IMR-90 (cell line): ENCODE measurements at regions not wholly inside any gene's neighbourhood (a gene's known extent, or its start where the extent isn't known, plus 50 kb on each side); places are given as distances from the start of the nearest gene placed in this dataset.

Source experiments
- ATAC-seq: fragments of 200-7000 bp; cut with Tn5 transposase; 2 replicates; pipeline ENCODE4 v1.9.1; 2020; ENCODE audit warnings: low read depth, mild to moderate bottlenecking, moderate library complexity
- BruUV-seq: library from RNA; stranded (reverse); fragments of 400-500 nt; replicated peaks from 2 replicates; lab custom pipeline; 2021; lab: Mats Ljungman, UMichigan
- CTCF ChIA-PET: fragments of 300-600 bp; formaldehyde crosslinking; extraction: SDS; loops from one replicate; lab custom pipeline; 2021; ENCODE audit warnings: antibody characterized with exemption; lab: Yijun Ruan, JAX
- POLR2A ChIA-PET: fragments of 300-600 bp; sonication (Branson Sonifier 250); formaldehyde crosslinking; loops from one replicate; lab custom pipeline; 2022; ENCODE audit warnings: antibody characterized with exemption; ENCODE audit not compliant: unreplicated experiment; lab: Charles Lee
- DNase-seq: peaks from one replicate; pipeline ENCODE4 v3.0.0; 2013
- H2AFZ ChIP-seq: replicated peaks from 2 replicates; pipeline ENCODE3; 2013; ENCODE audit warnings: low read length, mild to moderate bottlenecking; ENCODE audit not compliant: poor library complexity
- H2AK5ac ChIP-seq: 2 replicates; pipeline ENCODE4 v1.6.1; 2013; ENCODE audit warnings: low read depth, low read length, inconsistent platforms
- H2AK9ac ChIP-seq: replicated peaks from 2 replicates; pipeline ENCODE3; 2013; ENCODE audit warnings: mild to moderate bottlenecking, low read depth, low read length, moderate library complexity; ENCODE audit not compliant: poor library complexity
- H2BK120ac ChIP-seq: 2 replicates; pipeline ENCODE4 v1.6.1; 2013; ENCODE audit warnings: low read depth, low read length, inconsistent platforms
- H2BK15ac ChIP-seq: 3 replicates; pipeline ENCODE4 v1.6.1; 2013; ENCODE audit warnings: low read depth, low read length, inconsistent platforms
- H2BK20ac ChIP-seq: 2 replicates; pipeline ENCODE4 v1.6.1; 2013; ENCODE audit warnings: low read depth, mild to moderate bottlenecking, inconsistent platforms, low read length, moderate library complexity
- H2BK5ac ChIP-seq: 2 replicates; pipeline ENCODE4 v1.6.1; 2013; ENCODE audit warnings: mild to moderate bottlenecking, low read depth, low read length, inconsistent platforms; ENCODE audit not compliant: poor library complexity, severe bottlenecking
- H3K14ac ChIP-seq: replicated peaks from 2 replicates; pipeline ENCODE4 v1.6.1; 2013; ENCODE audit warnings: low read depth, low read length, inconsistent platforms
- H3K18ac ChIP-seq: 2 replicates; pipeline ENCODE4 v1.6.1; 2013; ENCODE audit warnings: low read depth, low read length, control low read depth
- H3K23ac ChIP-seq: 2 replicates; pipeline ENCODE4 v1.6.1; 2013; ENCODE audit warnings: low read depth, low read length, inconsistent platforms
- H3K27ac ChIP-seq: 2 replicates; pipeline ENCODE4 v1.5.1; 2013; ENCODE audit warnings: mild to moderate bottlenecking, control low read depth, low read length; ENCODE audit not compliant: insufficient read depth
- H3K27me3 ChIP-seq: 2 replicates; pipeline ENCODE4 v1.6.1; 2013; ENCODE audit warnings: low read length; ENCODE audit not compliant: control insufficient read depth, insufficient read depth
- H3K36me3 ChIP-seq: 2 replicates; pipeline ENCODE4 v1.6.1; 2013; ENCODE audit warnings: low read length, mixed read lengths; ENCODE audit not compliant: control insufficient read depth, insufficient read depth
- H3K4ac ChIP-seq: 2 replicates; pipeline ENCODE4 v1.6.1; 2013; ENCODE audit warnings: low read depth, low read length, inconsistent platforms
- H3K4me1 ChIP-seq: 2 replicates; pipeline ENCODE4 v1.6.1; 2013; ENCODE audit warnings: low read length, mixed read lengths; ENCODE audit not compliant: control insufficient read depth, insufficient read depth
- H3K4me2 ChIP-seq: 2 replicates; pipeline ENCODE4 v1.6.1; 2013; ENCODE audit warnings: low read depth, mild to moderate bottlenecking, control low read depth, low read length, moderate library complexity
- H3K4me3 ChIP-seq: 2 replicates; pipeline ENCODE4 v1.5.1; 2013; ENCODE audit warnings: low read depth, mild to moderate bottlenecking, control low read depth, low read length, moderate library complexity; ENCODE audit not compliant: insufficient read depth
- H3K56ac ChIP-seq: 2 replicates; pipeline ENCODE4 v1.6.1; 2013; ENCODE audit warnings: low read length, inconsistent platforms; ENCODE audit not compliant: insufficient read depth; ENCODE audit errors: extremely low read depth
- H3K79me1 ChIP-seq, 2 experiments: 2 replicates each; pipeline ENCODE4 v1.6.1; 2013; ENCODE audit warnings: low read length in 2 of 2, inconsistent platforms in 1 of 2, low read depth in 1 of 2
- H3K9ac ChIP-seq: 2 replicates; pipeline ENCODE4 v1.6.1; 2013; ENCODE audit warnings: low read depth, low read length, control low read depth
- H3K9me1 ChIP-seq: 2 replicates; pipeline ENCODE4 v1.6.1; 2013; ENCODE audit warnings: low read length, inconsistent platforms; ENCODE audit not compliant: insufficient read depth
- H3K9me3 ChIP-seq: 2 replicates; pipeline ENCODE4 v1.6.1; 2013; ENCODE audit warnings: low read length; ENCODE audit not compliant: control insufficient read depth, insufficient read depth
- H4K20me1 ChIP-seq: 2 replicates; pipeline ENCODE4 v1.6.1; 2013; ENCODE audit warnings: low read length, inconsistent platforms; ENCODE audit not compliant: insufficient read depth
- H4K5ac ChIP-seq: 2 replicates; pipeline ENCODE4 v1.6.1; 2013; ENCODE audit warnings: mild to moderate bottlenecking, low read depth, low read length, control low read depth
- H4K8ac ChIP-seq, 2 experiments: 2 replicates each; pipeline ENCODE4 v1.6.1; 2013; ENCODE audit warnings: low read depth in 2 of 2, low read length in 2 of 2, control low read depth in 1 of 2, inconsistent platforms in 1 of 2
- H4K91ac ChIP-seq: 2 replicates; pipeline ENCODE4 v1.6.1; 2013; ENCODE audit warnings: low read depth, low read length, inconsistent platforms; ENCODE audit not compliant: insufficient read depth
- BHLHE40 ChIP-seq: fragments of 150-350 bp; IDR thresholded peaks from 2 replicates; pipeline ENCODE4 v1.6.1; 2016; ENCODE audit warnings: mild to moderate bottlenecking, low read depth, low read length
- CEBPB ChIP-seq: IDR thresholded peaks from 2 replicates; pipeline ENCODE4 v1.6.1; 2012; ENCODE audit warnings: low read depth, low read length, improper control_type of control experiment
- CHD1 ChIP-seq: IDR thresholded peaks from 2 replicates; pipeline ENCODE4 v1.6.1; 2012; ENCODE audit warnings: low read depth, low read length, improper control_type of control experiment
- CTCF ChIP-seq: conservative IDR thresholded peaks from 2 replicates; pipeline ENCODE4 v1.5.1; 2012; ENCODE audit warnings: mild to moderate bottlenecking, low read depth, low read length, improper control_type of control experiment
- ELK1 ChIP-seq: fragments of 150-350 bp; IDR thresholded peaks from 2 replicates; pipeline ENCODE4 v1.6.1; 2016; ENCODE audit warnings: low read depth, mild to moderate bottlenecking, low read length, moderate library complexity, borderline replicate concordance
- FOS ChIP-seq: fragments of 150-350 bp; IDR thresholded peaks from 2 replicates; pipeline ENCODE4 v1.6.1; 2016; ENCODE audit warnings: low read depth, low read length
- MAFK ChIP-seq: IDR thresholded peaks from 2 replicates; pipeline ENCODE4 v1.6.1; 2012; ENCODE audit warnings: low read depth, low read length, improper control_type of control experiment
- MAZ ChIP-seq: IDR thresholded peaks from 2 replicates; pipeline ENCODE4 v1.6.1; 2012; ENCODE audit warnings: low read depth, mild to moderate bottlenecking, low read length, improper control_type of control experiment, moderate library complexity, borderline replicate concordance
- MXI1 ChIP-seq: IDR thresholded peaks from 2 replicates; pipeline ENCODE4 v1.6.1; 2012; ENCODE audit warnings: low read depth, mild to moderate bottlenecking, low read length, moderate library complexity, borderline replicate concordance
- NFE2L2 ChIP-seq: fragments of 150-350 bp; IDR thresholded peaks from 2 replicates; pipeline ENCODE4 v1.6.1; 2016; ENCODE audit warnings: low read depth, mild to moderate bottlenecking, low read length
- POLR2A ChIP-seq: IDR thresholded peaks from 2 replicates; pipeline ENCODE4 v1.6.1; 2012; ENCODE audit warnings: mild to moderate bottlenecking, low read depth, low read length
- RAD21 ChIP-seq: IDR thresholded peaks from 2 replicates; pipeline ENCODE4 v1.6.1; 2012; ENCODE audit warnings: low read length, improper control_type of control experiment
- RCOR1 ChIP-seq: IDR thresholded peaks from 2 replicates; pipeline ENCODE4 v1.6.1; 2012; ENCODE audit warnings: mild to moderate bottlenecking, low read length, improper control_type of control experiment; ENCODE audit not compliant: insufficient replicate concordance
- RFX5 ChIP-seq: IDR thresholded peaks from 2 replicates; pipeline ENCODE4 v1.8.0; 2012; ENCODE audit warnings: low read depth, mild to moderate bottlenecking, low read length, moderate library complexity
- SMC3 ChIP-seq: fragments of 150-350 bp; IDR thresholded peaks from 2 replicates; pipeline ENCODE4 v1.6.1; 2016; ENCODE audit warnings: low read depth, mild to moderate bottlenecking, antibody characterized with exemption, low read length, moderate library complexity
- USF2 ChIP-seq: fragments of 150-350 bp; IDR thresholded peaks from 2 replicates; pipeline ENCODE4 v1.6.1; 2017; ENCODE audit warnings: mild to moderate bottlenecking, antibody characterized with exemption, low read length, low read depth
- WGBS, 2 experiments: methylation state at CpG; one replicate each; pipeline versions ENCODE4 v1.1.5 to v1.1.7; 2013; ENCODE audit warnings: missing lambda C conversion rate in 2 of 2; ENCODE audit not compliant: insufficient read length in 1 of 2; ENCODE audit errors: extremely low coverage in 2 of 2; 5-methylcytosine and 5-hydroxymethylcytosine counted together
- dilution Hi-C: fragments of 300-500 bp; cut with HindIII; formaldehyde crosslinking; loops from one replicate; pipeline ENCODE4 v1.14.3; 2018; ENCODE audit warnings: low sequenced_read_pairs; ENCODE audit not compliant: unreplicated experiment
- in situ Hi-C: fragments of 300-500 bp; cut with MboI; formaldehyde crosslinking; loops from 3 replicates; pipeline ENCODE4 v1.14.3; 2019; ENCODE audit warnings: low sequenced_read_pairs, inconsistent platforms, mixed read lengths
- intact Hi-C: fragments of 100-400 bp; cut with micrococcal nuclease; formaldehyde crosslinking; loops from 2 replicates; pipeline ENCODE4 v1.10.0; 2022

- Histone ChIP-seq H4K8ac (no peak overlapping the region), H3K23ac (no peak overlapping the region), H2AK5ac (no peak overlapping the region), H3K14ac (no peak overlapping the region), H3K4me3 (no peak overlapping the region), H3K27me3 (no peaks in the 10 kb centered on the region), H2BK15ac (no peak overlapping the region), H3K27ac (no peak overlapping the region), H3K36me3 (no peaks in the 10 kb centered on the region), H2AK9ac (no peak overlapping the region), H3K4ac (no peak overlapping the region), H3K9me3 (peaks cover 23% of the 10 kb centered on the region), H4K5ac (no peak overlapping the region), H3K56ac (no peak overlapping the region), H2BK20ac (no peak overlapping the region), H3K4me2 (no peak overlapping the region), H3K4me1 (no peaks in the 10 kb centered on the region), H4K20me1 (no peaks in the 10 kb centered on the region), H2AFZ (no peak overlapping the region), H3K9ac (no peak overlapping the region), H3K79me1 (no peaks in the 10 kb centered on the region), H3K9me1 (no peaks in the 10 kb centered on the region; the same call in 1 of the 2 replicates), H3K18ac (no peak overlapping the region), H2BK120ac (no peak overlapping the region), H2BK5ac (no peak overlapping the region), H4K91ac (no peak overlapping the region)
- dilution Hi-C loops = no loop called here
- no CpG with 5 or more reads among the region's 6 CpGs for WGBS, 2 experiments
- in situ Hi-C loops = no loop called here
- ChIA-PET CTCF (no interaction called here), POLR2A (no interaction called here)
- ATAC-seq (no peak), DNase-seq (no peak)
- no TSS peak for BruUV-seq
- intact Hi-C loops = no loop called here
- TF ChIP-seq NFE2L2 (no peak), MAZ (no peak), ELK1 (no peak), MAFK (no peak), POLR2A (no peak), RFX5 (no peak), BHLHE40 (no peak), CEBPB (no peak), SMC3 (no peak), CHD1 (no peak), CTCF (no peak), RCOR1 (no peak), FOS (no peak), USF2 (no peak), RAD21 (no peak), MXI1 (no peak)
These were observed 56.1 kb upstream of the MAF start for GRCh38 chr16:79656553-79657115.
